Osteoblast (primary cell): ENCODE measurements at regions not wholly inside any gene's neighbourhood (a gene's known extent, or its start where the extent isn't known, plus 50 kb on each side); places are given as distances from the start of the nearest gene placed in this dataset.

Experiments
- DNase-seq: peaks from one replicate; pipeline ENCODE4 v3.0.0; 2011; ENCODE audit warnings: low spot score, mixed read lengths; ENCODE audit not compliant: insufficient read length; ENCODE audit errors: missing footprints
- H2AFZ ChIP-seq: 2 replicates; pipeline ENCODE4 v1.6.0; 2011; ENCODE audit warnings: mild to moderate bottlenecking, low read length
- H3K27ac ChIP-seq: 2 replicates; pipeline ENCODE4 v1.5.1; 2011; ENCODE audit warnings: mild to moderate bottlenecking, low read depth, low read length, moderate library complexity
- H3K27me3 ChIP-seq: 2 replicates; pipeline ENCODE4 v1.6.0; 2012; ENCODE audit warnings: mild to moderate bottlenecking, control low read depth, inconsistent platforms, low read length, moderate library complexity; ENCODE audit not compliant: insufficient read depth
- H3K36me3 ChIP-seq: 2 replicates; pipeline ENCODE4 v1.5.1; 2011; ENCODE audit warnings: mild to moderate bottlenecking, low read length, control low read depth, moderate library complexity; ENCODE audit not compliant: insufficient read depth
- H3K4me1 ChIP-seq: 2 replicates; pipeline ENCODE4 v1.5.1; 2011; ENCODE audit warnings: mild to moderate bottlenecking, low read length, control low read depth, moderate library complexity; ENCODE audit not compliant: insufficient read depth
- H3K4me2 ChIP-seq: 2 replicates; pipeline ENCODE4 v1.6.0; 2011; ENCODE audit warnings: mild to moderate bottlenecking, low read length; ENCODE audit not compliant: insufficient read depth
- H3K4me3 ChIP-seq: fragments of 200-600 bp; sonication (generic); 3 replicates; pipeline ENCODE4 v1.5.1; 2012; ENCODE audit warnings: mild to moderate bottlenecking, low read length, inconsistent platforms; ENCODE audit not compliant: insufficient read depth
- H3K79me2 ChIP-seq: 2 replicates; pipeline ENCODE4 v1.6.0; 2012; ENCODE audit warnings: mild to moderate bottlenecking, low read length, control low read depth, inconsistent platforms; ENCODE audit not compliant: insufficient read depth
- H3K9me3 ChIP-seq: 2 replicates; pipeline ENCODE4 v1.5.1; 2011; ENCODE audit warnings: low read depth, low read length, control low read depth
- H4K20me1 ChIP-seq: 2 replicates; pipeline ENCODE4 v1.6.0; 2012; ENCODE audit warnings: mild to moderate bottlenecking, low read length, control low read depth; ENCODE audit not compliant: insufficient read depth
- CTCF ChIP-seq: IDR thresholded peaks from 2 replicates; pipeline ENCODE4 v1.5.1; 2011; ENCODE audit warnings: mild to moderate bottlenecking, low read depth, low read length, moderate library complexity; ENCODE audit errors: extremely low read depth

- no peaks in the 10 kb centered on the region for H3K4me1 ChIP-seq
Measured at GRCh38 chr6:88494401-88495140, 328.4 kb upstream of the CNR1 start.

GRCh38 chr6:88493717-88494116 lies 327.6 kb upstream of the CNR1 start:
- no peak overlapping the region for H3K4me2 ChIP-seq
- no peaks in the 10 kb centered on the region for H3K9me3 ChIP-seq
- no peaks in the 10 kb centered on the region for H3K79me2 ChIP-seq
- no peak for TF ChIP-seq CTCF
- no peak overlapping the region for H2AFZ ChIP-seq
- no peaks in the 10 kb centered on the region for H3K36me3 ChIP-seq
- no peak overlapping the region for H3K4me3 ChIP-seq
- DNase-seq = no peak
- H3K27me3 ChIP-seq = no peaks in the 10 kb centered on the region
- no peaks in the 10 kb centered on the region for H4K20me1 ChIP-seq
- no peak overlapping the region for H3K27ac ChIP-seq
- no peaks in the 10 kb centered on the region for H3K4me1 ChIP-seq

More at GRCh38 chr6:88494401-88495140, 328.4 kb upstream of the CNR1 start:
- H2AFZ ChIP-seq = no peak overlapping the region
- H3K27ac ChIP-seq = no peak overlapping the region
- DNase-seq = no peak
- no peaks in the 10 kb centered on the region for H3K36me3 ChIP-seq
- TF ChIP-seq CTCF = no peak
- no peaks in the 10 kb centered on the region for H4K20me1 ChIP-seq
- no peaks in the 10 kb centered on the region for H3K27me3 ChIP-seq
- no peaks in the 10 kb centered on the region for H3K9me3 ChIP-seq
- H3K4me2 ChIP-seq = no peak overlapping the region
- no peak overlapping the region for H3K4me3 ChIP-seq
- no peaks in the 10 kb centered on the region for H3K79me2 ChIP-seq

- Histone ChIP-seq H3K4me2 (no peak overlapping the region), H3K79me2 (no peaks in the 10 kb centered on the region), H3K9me3 (no peaks in the 10 kb centered on the region), H4K20me1 (no peaks in the 10 kb centered on the region), H3K4me1 (no peaks in the 10 kb centered on the region), H3K36me3 (no peaks in the 10 kb centered on the region), H3K27ac (no peak overlapping the region), H2AFZ (no peak overlapping the region), H3K27me3 (no peaks in the 10 kb centered on the region), H3K4me3 (no peak overlapping the region)
- peak; percentile 53 for TF ChIP-seq CTCF
- DNase-seq = no peak
Measured at GRCh38 chr6:88492824-88493223, 326.7 kb upstream of the CNR1 start.

- Histone ChIP-seq H2AFZ (no peak overlapping the region), H3K79me2 (no peaks in the 10 kb centered on the region), H3K4me1 (no peaks in the 10 kb centered on the region), H3K4me3 (no peak overlapping the region), H3K4me2 (no peak overlapping the region), H3K27me3 (no peaks in the 10 kb centered on the region), H3K9me3 (no peaks in the 10 kb centered on the region), H3K36me3 (no peaks in the 10 kb centered on the region), H3K27ac (no peak overlapping the region), H4K20me1 (no peaks in the 10 kb centered on the region)
- TF ChIP-seq CTCF = no peak
- DNase-seq = no peak
Measured at GRCh38 chr6:88492241-88492640, 326.1 kb upstream of the CNR1 start.
